Caco-2 (cell line): ENCODE measurements at regions not wholly inside any gene's neighbourhood (a gene's known extent, or its start where the extent isn't known, plus 50 kb on each side); places are given as distances from the start of the nearest gene placed in this dataset.

Experiments
- BruUV-seq: library from RNA; stranded (reverse); fragments of 400-500 nt; replicated peaks from 2 replicates; lab custom pipeline; 2021; lab: Mats Ljungman, UMichigan
- CTCF ChIA-PET: fragments of 300-600 bp; sonication (Branson Sonifier 250); formaldehyde crosslinking; loops from one replicate; lab custom pipeline; 2022; ENCODE audit warnings: antibody characterized with exemption; lab: Charles Lee
- POLR2A ChIA-PET: fragments of 300-600 bp; sonication (Branson Sonifier 250); formaldehyde crosslinking; loops from one replicate; lab custom pipeline; 2022; ENCODE audit warnings: antibody characterized with exemption; lab: Charles Lee
- DNase-seq, 2 experiments: peaks; one replicate each; pipeline versions ENCODE4 v3.0.0 to v3.0.0-alpha.2; 2020 to 2022
- H3K27me3 ChIP-seq: replicated peaks from 2 replicates; pipeline ENCODE4 v1.6.0; 2011; ENCODE audit warnings: low read length; ENCODE audit not compliant: control insufficient read depth, insufficient read depth
- H3K36me3 ChIP-seq: 2 replicates; pipeline ENCODE4 v1.5.1; 2011; ENCODE audit warnings: low read length; ENCODE audit not compliant: control insufficient read depth, insufficient read depth
- H3K4me1 ChIP-seq: fragments of 250-450 bp; sonication (Bioruptor Pico); 2 replicates; pipeline ENCODE4 v1.5.1; 2020; ENCODE audit warnings: mild to moderate bottlenecking
- H3K4me3 ChIP-seq: 2 replicates; pipeline ENCODE4 v1.5.1; 2011; ENCODE audit warnings: low read depth, mild to moderate bottlenecking, control low read depth, low read length
- H3K9me3 ChIP-seq: fragments of 250-450 bp; sonication (Bioruptor Pico); 2 replicates; pipeline ENCODE4 v1.5.1; 2020; ENCODE audit warnings: mild to moderate bottlenecking, moderate library complexity
- H3K27ac Mint-ChIP-seq: one replicate; pipeline ENCODE4 v1.8.0; 2022; ENCODE audit warnings: mixed read lengths; ENCODE audit not compliant: unreplicated experiment
- H3K27me3 Mint-ChIP-seq: one replicate; pipeline ENCODE4 v1.8.0; 2022; ENCODE audit warnings: mixed read lengths; ENCODE audit not compliant: insufficient read depth, unreplicated experiment
- H3K36me3 Mint-ChIP-seq: one replicate; pipeline ENCODE4 v1.8.0; 2022; ENCODE audit warnings: mild to moderate bottlenecking, mixed read lengths; ENCODE audit not compliant: insufficient read depth, unreplicated experiment
- H3K4me1 Mint-ChIP-seq: one replicate; pipeline ENCODE4 v1.8.0; 2022; ENCODE audit warnings: low read depth, mixed read lengths; ENCODE audit not compliant: unreplicated experiment
- H3K4me3 Mint-ChIP-seq: one replicate; pipeline ENCODE4 v1.8.0; 2022; ENCODE audit warnings: mild to moderate bottlenecking, moderate library complexity, mixed read lengths; ENCODE audit not compliant: unreplicated experiment
- H3K9me3 Mint-ChIP-seq: one replicate; pipeline ENCODE4 v1.8.0; 2022; ENCODE audit warnings: mixed read lengths; ENCODE audit not compliant: unreplicated experiment
- intact Hi-C: fragments of 100-400 bp; cut with micrococcal nuclease; formaldehyde crosslinking; loops from one replicate; pipeline ENCODE4 v1.10.0; 2022; ENCODE audit not compliant: unreplicated experiment
- TF ChIP-seq, protein P1 (sequence below), 2 experiments: fragments of 200-600 bp in 1 of 2; IDR thresholded peaks; 1 replicate in 1 of 2; 2 replicates in 1 of 2; pipeline versions ENCODE4 v1.5.1 to v1.8.0; 2011 to 2022; ENCODE audit warnings: antibody characterized with exemption in 1 of 2, control low read depth in 1 of 2, inconsistent platforms in 1 of 2, low read depth in 1 of 2, low read length in 1 of 2, mild to moderate bottlenecking in 1 of 2, moderate library complexity in 1 of 2; ENCODE audit not compliant: insufficient read depth in 1 of 2, severe bottlenecking in 1 of 2, unreplicated experiment in 1 of 2

DNA sequence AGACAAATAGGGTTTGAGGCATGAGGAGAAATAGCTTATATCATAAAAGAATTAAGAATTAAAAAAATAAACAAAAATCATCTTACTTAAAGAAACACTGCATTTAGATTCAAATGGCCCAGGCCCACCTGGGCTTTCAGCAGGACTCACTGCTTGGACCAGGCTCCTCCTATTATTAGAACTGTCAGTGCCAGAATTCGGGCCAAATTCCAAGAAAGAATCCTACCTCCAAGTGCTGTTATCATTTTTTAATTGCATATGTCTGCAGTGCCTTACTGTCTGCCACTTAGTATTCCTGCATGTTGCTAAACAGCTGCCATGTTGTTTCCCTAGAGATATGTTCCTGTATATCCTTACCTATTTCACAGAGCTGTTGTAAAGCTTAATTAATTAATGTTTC is 112.0 kb downstream of the BARHL2 start:
- H3K4me3 ChIP-seq, result no peak overlapping the region
- Mint-ChIP-seq H3K27ac (no peak overlapping the region), H3K27me3 (no peaks in the 10 kb centered on the region), H3K9me3 (no peaks in the 10 kb centered on the region), H3K36me3 (no peaks in the 10 kb centered on the region), H3K4me3 (no peak overlapping the region), H3K4me1 (no peaks in the 10 kb centered on the region)
- H3K36me3 ChIP-seq, result no peaks in the 10 kb centered on the region
- H3K4me1 ChIP-seq, result no peaks in the 10 kb centered on the region
- intact Hi-C loops, result no loop called here
- no peaks in the 10 kb centered on the region for H3K27me3 ChIP-seq
- ChIA-PET POLR2A (no interaction called here), CTCF (no interaction called here)
- DNase-seq, result no peak
- no TSS peak for BruUV-seq
- no peaks in the 10 kb centered on the region for H3K9me3 ChIP-seq
- TF ChIP-seq, protein P1, sequence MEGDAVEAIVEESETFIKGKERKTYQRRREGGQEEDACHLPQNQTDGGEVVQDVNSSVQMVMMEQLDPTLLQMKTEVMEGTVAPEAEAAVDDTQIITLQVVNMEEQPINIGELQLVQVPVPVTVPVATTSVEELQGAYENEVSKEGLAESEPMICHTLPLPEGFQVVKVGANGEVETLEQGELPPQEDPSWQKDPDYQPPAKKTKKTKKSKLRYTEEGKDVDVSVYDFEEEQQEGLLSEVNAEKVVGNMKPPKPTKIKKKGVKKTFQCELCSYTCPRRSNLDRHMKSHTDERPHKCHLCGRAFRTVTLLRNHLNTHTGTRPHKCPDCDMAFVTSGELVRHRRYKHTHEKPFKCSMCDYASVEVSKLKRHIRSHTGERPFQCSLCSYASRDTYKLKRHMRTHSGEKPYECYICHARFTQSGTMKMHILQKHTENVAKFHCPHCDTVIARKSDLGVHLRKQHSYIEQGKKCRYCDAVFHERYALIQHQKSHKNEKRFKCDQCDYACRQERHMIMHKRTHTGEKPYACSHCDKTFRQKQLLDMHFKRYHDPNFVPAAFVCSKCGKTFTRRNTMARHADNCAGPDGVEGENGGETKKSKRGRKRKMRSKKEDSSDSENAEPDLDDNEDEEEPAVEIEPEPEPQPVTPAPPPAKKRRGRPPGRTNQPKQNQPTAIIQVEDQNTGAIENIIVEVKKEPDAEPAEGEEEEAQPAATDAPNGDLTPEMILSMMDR (IDR thresholded peaks at IDR 0.05; ENCODE audit: insufficient read depth in 1 of 2, low read depth in 1 of 2, low read length in 1 of 2, severe bottlenecking in 1 of 2, unreplicated experiment in 1 of 2), result no peak

DNA sequence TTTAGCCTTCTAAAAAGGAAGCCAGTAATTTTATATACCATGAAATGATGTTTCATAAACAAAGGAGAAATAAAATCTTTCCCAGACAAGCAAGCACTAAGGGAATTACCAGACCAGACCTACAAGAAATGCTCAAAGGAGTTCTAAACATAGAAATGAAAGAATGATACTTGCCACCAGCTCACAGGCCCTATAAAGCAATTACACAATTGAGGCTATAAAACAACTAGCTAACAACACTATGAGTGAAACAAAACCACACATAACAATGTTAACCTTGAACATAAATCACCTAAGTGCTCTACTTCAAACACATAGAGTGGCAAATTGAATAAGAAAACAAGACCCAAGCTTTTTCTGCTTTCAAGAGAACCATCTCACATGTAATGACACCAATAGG is 123.8 kb downstream of the BARHL2 start:
- H3K4me1 ChIP-seq, result no peaks in the 10 kb centered on the region
- H3K36me3 Mint-ChIP-seq, result no peaks in the 10 kb centered on the region
- DNase-seq, result no peak
- intact Hi-C loops, result no loop called here
- no TSS peak for BruUV-seq
- no peak overlapping the region for H3K4me3 Mint-ChIP-seq
- H3K9me3 Mint-ChIP-seq, result peaks cover 13% of the 10 kb centered on the region
- ChIA-PET POLR2A (no interaction called here), CTCF (no interaction called here)
- TF ChIP-seq, protein P1 (IDR thresholded peaks at IDR 0.05; ENCODE audit: insufficient read depth in 1 of 2, low read depth in 1 of 2, low read length in 1 of 2, severe bottlenecking in 1 of 2, unreplicated experiment in 1 of 2), result no peak
- no peaks in the 10 kb centered on the region for H3K36me3 ChIP-seq
- H3K4me3 ChIP-seq, result no peak overlapping the region
- H3K27me3 Mint-ChIP-seq, result peaks cover 3% of the 10 kb centered on the region
- H3K4me1 Mint-ChIP-seq, result no peaks in the 10 kb centered on the region
- H3K9me3 ChIP-seq, result no peaks in the 10 kb centered on the region
- H3K27ac Mint-ChIP-seq, result no peak overlapping the region
- H3K27me3 ChIP-seq, result no peaks in the 10 kb centered on the region

DNA sequence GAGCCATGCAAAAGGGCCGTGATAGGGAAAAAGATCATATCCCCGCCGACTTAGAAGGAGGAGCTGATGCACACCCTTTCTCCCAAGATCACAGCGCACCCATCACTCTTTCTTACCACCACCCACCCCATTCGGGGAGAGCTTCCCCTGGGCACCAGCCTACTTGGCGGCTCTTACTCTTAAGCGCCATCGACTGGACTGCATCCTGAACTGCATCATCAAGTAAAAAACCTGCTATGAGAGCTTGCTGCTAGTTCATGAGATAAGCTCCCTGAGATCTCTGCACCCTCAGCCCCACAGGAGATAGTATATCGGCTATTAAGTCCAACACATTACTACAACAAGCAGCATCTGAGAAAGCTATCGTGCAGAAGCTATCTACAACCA is 125.1 kb downstream of the BARHL2 start:
- H3K4me3 Mint-ChIP-seq, result no peak overlapping the region
- H3K9me3 Mint-ChIP-seq, result peaks cover 13% of the 10 kb centered on the region

More for the DNA sequence above, 125.1 kb downstream of the BARHL2 start:
- Histone ChIP-seq H3K4me3 (no peak overlapping the region), H3K27me3 (no peaks in the 10 kb centered on the region), H3K36me3 (no peaks in the 10 kb centered on the region), H3K4me1 (no peaks in the 10 kb centered on the region), H3K9me3 (no peaks in the 10 kb centered on the region)
- H3K4me1 Mint-ChIP-seq, result no peaks in the 10 kb centered on the region
- CTCF ChIA-PET, result no interaction called here
- H3K36me3 Mint-ChIP-seq, result no peaks in the 10 kb centered on the region
- TF ChIP-seq, protein P1 (IDR thresholded peaks at IDR 0.05; ENCODE audit: insufficient read depth in 1 of 2, low read depth in 1 of 2, low read length in 1 of 2, severe bottlenecking in 1 of 2, unreplicated experiment in 1 of 2), result no peak
- intact Hi-C loops, result no loop called here
- no peak for DNase-seq
- no peak overlapping the region for H3K27ac Mint-ChIP-seq
- POLR2A ChIA-PET, result no interaction called here
- peaks cover 5% of the 10 kb centered on the region for H3K27me3 Mint-ChIP-seq
- BruUV-seq, result no TSS peak
